HG03060 (cell line): ENCODE measurements at regions not wholly inside any gene's neighbourhood (a gene's known extent, or its start where the extent isn't known, plus 50 kb on each side); places are given as distances from the start of the nearest gene placed in this dataset.
A peak's percentile ranks its signal among the peaks of the same experiment; 100 is the strongest.
"Not testable (repeated sequence)": the region's sequence is repeated elsewhere in the genome, so short reads cannot be mapped to it uniquely, and the experiment has no call there.

Experiments used
- ATAC-seq: cut with Tn5 transposase; IDR thresholded peaks from one replicate; pipeline ENCODE4 v1.9.1; 2021; ENCODE audit warnings: low read depth, moderate number of reproducible peaks; ENCODE audit not compliant: unreplicated experiment

- ATAC-seq = no peak
These were observed 50.8 kb upstream of the ECHDC3 start for GRCh38 chr10:11691319-11691755.

GRCh38 chr10:11689945-11690736, 52.0 kb upstream of the ECHDC3 start:
- ATAC-seq = no peak

GRCh38 chr10:11688448-11688795, 53.8 kb upstream of the ECHDC3 start:
- ATAC-seq = not testable (repeated sequence)

GRCh38 chr10:11687779-11688447, 54.3 kb upstream of the ECHDC3 start:
- ATAC-seq = no peak

- no peak for ATAC-seq
These were observed 54.8 kb upstream of the ECHDC3 start for GRCh38 chr10:11687357-11687771.

GRCh38 chr10:11685787-11686218, 56.4 kb upstream of the ECHDC3 start:
- ATAC-seq = no peak

- ATAC-seq = peak; percentile 48
These were observed 57.2 kb upstream of the ECHDC3 start for GRCh38 chr10:11684717-11685645.

- ATAC-seq = not testable (repeated sequence)
These were observed 57.9 kb upstream of the ECHDC3 start for GRCh38 chr10:11684341-11684716.

GRCh38 chr10:11683529-11684320, 58.5 kb upstream of the ECHDC3 start:
- no peak for ATAC-seq

GRCh38 chr10:11682851-11683250, 59.3 kb upstream of the ECHDC3 start:
- ATAC-seq = no peak

- no peak for ATAC-seq
These were observed 59.9 kb upstream of the ECHDC3 start for GRCh38 chr10:11682267-11682683.

GRCh38 chr10:11680496-11680895, 61.7 kb upstream of the ECHDC3 start:
- ATAC-seq = no peak

- ATAC-seq = no peak
These were observed 62.2 kb upstream of the ECHDC3 start for GRCh38 chr10:11679946-11680345.

- ATAC-seq = peak; percentile 87
These were observed 63.9 kb upstream of the ECHDC3 start for GRCh38 chr10:11678074-11678793.

GRCh38 chr10:11677480-11677879, 64.7 kb upstream of the ECHDC3 start:
- ATAC-seq = no peak

GRCh38 chr10:11673346-11674280, 62.2 kb upstream of the USP6NL start:
- no peak for ATAC-seq

- ATAC-seq = no peak
These were observed 61.4 kb upstream of the USP6NL start for GRCh38 chr10:11672836-11673235.

- no peak for ATAC-seq
These were observed 58.9 kb upstream of the USP6NL start for GRCh38 chr10:11670381-11670780.
